ENCODE measurements at regions not wholly inside any gene's neighbourhood (a gene's known extent, or its start where the extent isn't known, plus 50 kb on each side); places are given as distances from the start of the nearest gene placed in this dataset.

- no peak for TF ChIP-seq CTCF (IDR thresholded peaks at IDR 0.05; ENCODE audit: insufficient read depth, low read depth, low read length)
- no peak for TF ChIP-seq EZH2 (IDR thresholded peaks at IDR 0.05; ENCODE audit: insufficient read depth, low read length)
These were observed 388.1 kb upstream of the API5 start for GRCh38 chr11:42923651-42924050.
